CD4-positive, alpha-beta T cell treated with Interleukin-4 for 4 hours (primary cell): ENCODE measurements at regions not wholly inside any gene's neighbourhood (a gene's known extent, or its start where the extent isn't known, plus 50 kb on each side); places are given as distances from the start of the nearest gene placed in this dataset.
"Not testable (repeated sequence)": the region's sequence is repeated elsewhere in the genome, so short reads cannot be mapped to it uniquely, and the experiment has no call there.

Experiments
- DNase-seq: peaks from one replicate; pipeline ENCODE4 v3.0.0-alpha.2; 2020

- no peak for DNase-seq
These were observed 209.5 kb downstream of the YTHDC2 start for GRCh38 chr5:113723021-113723420.

DNA sequence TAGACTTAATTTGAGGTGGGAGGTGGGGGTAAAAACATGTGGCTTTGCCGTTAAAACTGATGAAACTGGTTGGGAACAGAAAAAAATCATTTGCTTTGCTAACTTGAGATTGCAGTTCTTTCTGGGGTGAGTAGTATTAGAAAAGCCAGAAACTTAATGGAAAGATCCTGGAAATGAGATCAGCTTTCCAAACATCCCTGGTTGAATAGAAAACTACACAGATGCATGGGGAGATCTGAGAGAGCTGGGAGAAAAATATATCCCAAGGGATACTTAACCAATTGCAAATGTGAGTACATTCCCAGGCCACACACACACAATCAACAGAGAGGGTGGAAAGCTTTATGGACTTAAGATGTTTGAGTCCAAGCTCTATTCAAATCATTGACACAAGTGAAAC lies 222.3 kb downstream of the YTHDC2 start:
- no peak for DNase-seq

DNA sequence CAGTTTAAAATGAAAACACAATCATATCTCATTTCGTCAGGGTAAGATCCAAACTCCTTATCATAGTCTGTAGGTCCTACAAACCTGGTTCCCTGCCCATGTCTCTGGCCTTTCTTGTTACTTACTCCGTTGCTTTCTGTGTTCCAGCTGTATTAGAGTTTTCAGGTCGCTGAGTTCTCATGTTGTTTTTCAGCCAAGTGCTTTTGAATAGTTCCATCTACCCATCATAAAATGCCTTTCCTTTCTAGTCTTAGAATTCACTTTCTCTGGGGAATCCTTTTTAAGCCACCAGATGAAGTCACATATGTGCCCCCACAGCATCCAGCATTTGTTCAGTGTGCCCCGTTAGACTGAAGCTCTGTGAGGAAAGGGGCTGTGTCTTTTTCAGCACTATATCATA lies 228.7 kb downstream of the YTHDC2 start:
- DNase-seq = no peak

- DNase-seq = no peak
These were observed 229.1 kb downstream of the YTHDC2 start for GRCh38 chr5:113742639-113743038.

- DNase-seq = no peak
These were observed 234.9 kb downstream of the YTHDC2 start for GRCh38 chr5:113748403-113748802.

DNA sequence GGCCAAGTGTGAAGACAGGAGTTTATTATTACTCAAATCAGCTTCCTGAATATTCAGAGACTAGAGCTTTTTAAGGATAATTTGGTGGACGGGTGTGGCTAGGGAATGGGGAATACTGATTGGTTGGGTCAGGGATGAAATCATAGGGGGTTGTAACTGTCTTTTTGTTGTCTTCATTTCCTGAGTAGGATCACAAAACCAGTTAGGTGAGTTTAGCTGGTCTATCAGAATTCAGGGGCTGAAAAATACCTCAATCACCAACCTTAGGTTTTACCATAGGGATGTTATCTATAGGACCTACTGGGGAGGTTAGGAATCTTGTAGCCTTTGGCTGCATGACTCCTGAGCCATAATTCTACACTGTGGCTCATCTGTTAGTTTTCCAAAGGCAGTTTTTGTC lies 235.8 kb downstream of the YTHDC2 start:
- DNase-seq = no peak

GRCh38 chr5:113753182-113753581 lies 239.7 kb downstream of the YTHDC2 start:
- DNase-seq = not testable (repeated sequence)

- no peak for DNase-seq
These were observed 242.0 kb downstream of the YTHDC2 start for GRCh38 chr5:113755516-113755915.

GRCh38 chr5:113757508-113757907 lies 244.0 kb downstream of the YTHDC2 start:
- DNase-seq = no peak

DNA sequence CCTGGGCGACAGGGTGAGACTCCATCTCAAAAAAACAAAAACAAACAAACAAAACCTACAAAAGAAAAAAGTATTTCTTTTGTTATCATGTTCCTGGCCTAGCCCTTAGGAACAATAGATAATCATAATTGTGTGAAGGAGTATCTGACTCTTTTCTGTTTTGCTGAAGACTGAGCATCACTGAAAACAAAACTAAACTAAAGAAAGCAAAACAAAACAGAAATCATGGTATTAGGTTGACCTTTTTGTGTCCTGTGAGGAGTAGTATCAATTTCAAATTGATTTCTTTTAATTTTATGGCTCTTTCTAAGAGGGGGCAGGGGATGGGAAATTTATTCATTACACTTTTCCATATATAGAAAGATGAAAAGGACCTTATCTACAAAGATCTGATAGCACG lies 246.0 kb downstream of the YTHDC2 start:
- DNase-seq = no peak

DNA sequence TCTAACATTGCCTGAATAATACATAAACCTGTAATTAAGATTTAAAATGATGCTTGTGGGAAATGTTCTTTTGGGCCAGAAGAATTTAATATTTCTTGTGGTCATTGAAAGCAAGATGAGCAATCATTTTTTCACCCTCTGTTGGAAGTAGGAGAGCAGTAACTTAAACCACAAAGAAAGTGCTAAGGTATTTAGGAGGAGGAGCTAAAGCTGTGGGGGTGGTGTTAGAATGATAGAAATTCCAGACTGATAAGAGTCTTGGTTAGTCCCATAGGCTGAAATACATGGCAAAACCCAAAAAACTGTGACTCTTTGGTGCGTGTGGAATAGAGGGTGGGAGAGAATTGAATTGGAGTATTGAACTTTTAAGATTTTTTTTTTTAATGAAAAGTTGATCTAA lies 247.0 kb downstream of the YTHDC2 start:
- DNase-seq = no peak

DNA sequence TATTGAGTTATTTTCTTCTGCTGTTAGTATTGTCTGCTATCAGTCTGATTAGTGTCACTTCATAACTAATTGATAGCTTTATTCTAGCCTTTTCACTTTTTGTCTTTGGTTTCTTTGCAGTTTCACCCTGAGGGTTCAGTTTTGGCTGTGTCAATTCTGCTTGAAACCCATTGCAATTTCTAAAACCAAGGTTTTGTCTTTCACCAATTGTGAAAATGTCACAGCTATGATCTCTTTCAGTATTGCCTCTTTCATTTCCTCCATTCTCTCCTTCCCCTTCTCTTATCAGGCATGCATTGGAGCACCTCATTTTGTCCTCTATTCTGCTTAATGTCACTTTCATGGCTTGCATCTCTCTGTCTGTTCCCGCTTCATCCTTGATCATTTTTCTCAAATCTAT lies 248.1 kb downstream of the YTHDC2 start:
- no peak for DNase-seq

DNA sequence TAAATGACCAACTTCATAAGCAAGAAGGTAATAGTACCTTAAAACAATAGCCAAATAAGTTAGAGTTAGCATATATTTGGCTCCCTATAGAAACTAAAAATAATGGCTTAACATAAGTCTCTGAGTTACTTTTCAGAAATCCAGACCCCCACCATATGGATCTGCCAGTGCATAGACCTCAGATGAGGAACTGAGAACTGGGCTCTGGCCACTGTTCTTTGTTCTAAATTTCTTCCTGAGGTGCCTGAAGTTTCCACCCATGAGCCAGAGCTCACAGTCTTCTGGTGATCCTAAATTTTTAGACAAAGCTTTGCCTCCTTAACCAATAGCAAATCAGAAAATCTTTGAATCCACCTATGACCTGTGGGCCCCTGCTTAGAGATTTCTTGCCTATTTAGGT lies 250.9 kb downstream of the YTHDC2 start:
- no peak for DNase-seq

- DNase-seq = not testable (repeated sequence)
These were observed 253.3 kb downstream of the YTHDC2 start for GRCh38 chr5:113766827-113767226.

GRCh38 chr5:113770648-113771047 lies 257.2 kb downstream of the YTHDC2 start:
- no peak for DNase-seq

DNA sequence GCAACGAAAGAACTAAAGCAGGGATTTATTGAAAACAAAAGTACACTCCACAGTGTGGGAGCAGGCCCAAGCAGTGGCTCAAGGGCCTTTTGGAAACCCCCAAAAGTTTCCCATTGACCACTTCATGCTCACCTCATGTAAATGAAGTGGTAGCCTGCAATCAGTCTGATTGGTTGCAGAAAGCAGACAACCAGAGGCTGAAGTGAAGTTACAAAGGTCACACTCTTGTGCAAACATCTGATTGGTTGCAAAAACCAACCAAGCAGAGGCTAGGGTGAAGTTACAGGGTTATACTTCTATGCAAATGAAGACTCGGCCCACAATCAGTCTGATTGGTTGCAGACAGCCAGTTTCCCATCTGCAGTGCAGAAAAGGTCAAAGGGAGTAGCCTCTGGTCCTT lies 258.0 kb downstream of the YTHDC2 start:
- DNase-seq = no peak

DNA sequence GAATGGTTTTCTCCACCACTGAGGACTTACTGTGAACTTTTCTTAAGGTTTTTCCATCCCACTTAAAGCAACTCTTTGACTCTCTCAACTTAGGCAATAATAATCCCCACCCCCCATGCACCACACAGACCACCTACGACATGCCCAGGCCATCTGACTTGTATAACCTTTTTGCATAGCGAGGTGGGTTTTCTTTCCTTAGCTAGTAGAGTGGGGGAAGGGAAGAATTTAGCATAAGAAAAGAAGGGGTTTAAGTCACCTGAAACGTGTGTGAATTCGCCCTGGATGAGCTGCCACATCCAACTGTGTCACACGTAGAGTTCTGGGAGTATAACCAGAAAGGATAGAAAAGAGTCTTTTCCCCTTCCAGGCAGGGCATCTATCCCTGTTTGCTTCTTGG lies 262.7 kb downstream of the YTHDC2 start:
- DNase-seq = no peak

DNA sequence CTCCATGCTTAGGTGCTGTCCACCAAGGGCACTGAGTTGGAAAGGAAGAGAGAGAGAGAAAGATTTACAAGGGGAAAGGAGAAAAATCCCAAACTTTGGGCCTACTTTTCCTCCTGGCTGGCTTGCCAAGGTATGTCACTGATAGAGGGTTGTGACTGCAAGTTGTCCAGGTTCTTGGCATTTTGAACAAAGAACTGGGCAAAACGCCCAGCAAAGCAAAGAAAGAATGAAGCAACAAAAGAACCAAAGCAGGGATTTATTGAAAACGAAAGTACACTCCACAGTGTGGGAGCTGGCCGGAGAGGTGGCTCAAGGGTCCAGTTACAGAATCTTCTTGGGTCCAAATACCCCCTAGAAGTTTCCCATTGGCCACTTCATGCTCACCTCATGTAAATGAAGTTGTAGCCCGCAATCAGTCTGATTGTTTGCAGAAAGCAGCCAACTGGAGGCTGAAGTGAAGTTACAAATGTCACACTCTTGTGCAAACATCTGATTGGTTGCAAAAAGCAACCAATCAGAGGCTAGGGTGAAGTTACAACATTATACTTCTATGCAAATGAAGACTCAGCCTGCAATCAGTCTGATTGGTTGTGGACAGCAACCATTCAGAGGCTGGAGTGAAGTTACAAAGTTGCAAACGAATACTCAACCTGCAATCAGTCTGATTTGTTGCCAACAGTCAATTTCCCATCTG lies 263.5 kb downstream of the YTHDC2 start:
- DNase-seq = no peak

- DNase-seq = no peak
These were observed 264.7 kb downstream of the YTHDC2 start for GRCh38 chr5:113778147-113778546.

DNA sequence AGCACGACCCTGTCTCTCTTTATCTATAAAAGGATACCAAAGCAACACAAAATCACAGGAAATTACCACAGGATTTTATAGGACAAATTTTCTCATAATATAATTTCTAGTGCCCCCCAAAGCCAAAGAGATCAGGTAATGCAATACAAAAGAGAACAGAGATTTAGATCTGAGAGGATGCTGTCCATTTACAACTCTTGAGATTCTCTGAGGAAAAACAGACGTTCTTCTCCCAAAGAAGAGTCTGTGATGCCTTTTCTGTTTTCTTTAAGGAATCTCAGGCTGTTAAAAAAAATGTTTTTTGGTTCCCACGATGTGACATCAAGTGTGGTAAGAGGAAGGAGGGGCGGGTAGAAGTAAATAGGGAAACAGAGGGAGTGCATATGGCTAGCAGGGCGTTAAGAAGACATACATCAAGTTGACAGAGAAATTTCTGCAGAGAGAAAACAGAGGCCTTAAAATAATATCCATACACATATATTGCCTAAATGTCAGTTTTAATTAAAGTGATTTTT lies 274.7 kb downstream of the YTHDC2 start:
- DNase-seq = no peak

GRCh38 chr5:113789769-113790168 lies 276.3 kb downstream of the YTHDC2 start:
- no peak for DNase-seq

GRCh38 chr5:113792806-113793205 lies 279.3 kb downstream of the YTHDC2 start:
- no peak for DNase-seq

GRCh38 chr5:113794981-113795380 lies 281.5 kb downstream of the YTHDC2 start:
- DNase-seq = no peak

DNA sequence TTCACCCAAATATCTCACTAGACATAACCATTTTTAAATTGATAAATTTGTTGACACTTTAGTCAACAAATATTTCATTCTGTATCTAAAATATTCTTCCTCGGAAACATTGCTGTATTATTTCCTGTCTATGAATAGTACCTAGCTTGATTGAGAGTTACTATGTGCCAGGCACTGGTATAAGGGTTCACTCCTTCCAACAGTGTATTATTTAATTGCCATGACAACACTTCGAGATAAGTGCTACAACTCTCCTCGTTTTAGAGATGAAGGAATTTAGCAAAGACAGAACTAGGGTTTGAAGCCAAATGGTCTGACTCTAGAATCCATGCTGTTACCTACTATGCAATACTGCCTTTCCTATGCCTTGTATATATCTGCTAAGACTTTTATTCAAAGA lies 287.2 kb downstream of the YTHDC2 start:
- DNase-seq = no peak

DNA sequence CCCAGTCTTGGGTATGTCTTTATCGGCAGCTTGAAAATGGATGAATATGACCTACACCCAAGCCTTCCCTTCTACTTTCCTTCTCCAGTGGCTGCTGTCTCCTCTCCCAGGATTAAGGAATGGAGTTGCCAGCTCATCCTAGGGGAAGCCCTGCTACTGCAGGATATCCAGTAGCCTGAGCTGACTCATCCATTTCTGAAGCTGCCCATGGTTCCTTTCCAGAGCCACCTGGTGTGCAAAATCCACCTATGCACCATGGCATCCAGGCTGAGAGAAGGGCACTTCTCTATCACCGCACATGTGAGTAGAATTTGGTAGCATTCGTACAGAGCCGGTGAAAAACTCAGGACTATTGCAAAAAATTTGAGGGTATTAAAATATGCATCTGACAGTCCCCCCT lies 290.8 kb downstream of the YTHDC2 start:
- no peak for DNase-seq
